Left renal cortex interstitium (tissue), 4 donors: ENCODE measurements at regions not wholly inside any gene's neighbourhood (a gene's known extent, or its start where the extent isn't known, plus 50 kb on each side); places are given as distances from the start of the nearest gene placed in this dataset.
"Not testable (repeated sequence)": the region's sequence is repeated elsewhere in the genome, so short reads cannot be mapped to it uniquely, and the experiment has no call there.

Source experiments
- DNase-seq, 4 donors: peaks; one replicate each; pipeline ENCODE4 v3.0.0-alpha.2; 2013; ENCODE audit warnings: low read depth in 4 of 4, low spot score in 2 of 4, missing footprints in 1 of 4

- no peak for DNase-seq
These were observed 129.3 kb downstream of the LNPK start for GRCh38 chr2:175872721-175873120.

GRCh38 chr2:175872005-175872348 lies 130.1 kb downstream of the LNPK start:
- DNase-seq = no peak

DNA sequence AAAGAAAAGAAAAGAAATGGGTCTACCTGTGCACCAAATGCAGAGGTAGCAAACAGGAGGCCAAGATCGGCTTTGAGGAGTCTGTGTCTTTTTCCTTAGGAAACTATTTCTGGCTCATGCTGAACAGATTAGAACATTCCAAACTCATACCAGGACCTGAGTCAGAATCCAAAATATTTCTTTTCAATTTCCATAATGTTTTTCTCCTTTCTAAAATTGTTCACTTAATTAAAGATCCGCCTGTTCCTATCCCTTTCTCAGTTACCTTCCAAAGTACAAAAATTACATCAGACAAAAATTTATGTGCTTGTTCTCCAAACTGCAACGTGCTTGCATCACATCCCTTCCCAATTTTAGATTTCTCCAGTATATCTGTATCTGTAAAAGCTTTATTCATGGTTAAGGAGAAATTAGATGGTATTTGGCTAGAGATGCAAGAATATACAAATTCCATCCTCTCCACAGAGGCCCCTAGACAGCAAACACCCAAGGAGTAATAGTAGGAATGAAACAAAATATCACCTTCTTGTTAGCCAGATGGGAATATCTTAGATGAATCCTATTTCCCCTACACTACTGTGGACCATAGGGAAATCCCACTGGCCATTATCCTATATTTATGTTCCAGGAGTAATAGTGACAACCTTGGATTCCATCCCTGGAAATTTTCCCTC lies 130.6 kb downstream of the LNPK start:
- no peak for DNase-seq

GRCh38 chr2:175865716-175866115 lies 136.4 kb downstream of the LNPK start:
- DNase-seq = no peak

DNA sequence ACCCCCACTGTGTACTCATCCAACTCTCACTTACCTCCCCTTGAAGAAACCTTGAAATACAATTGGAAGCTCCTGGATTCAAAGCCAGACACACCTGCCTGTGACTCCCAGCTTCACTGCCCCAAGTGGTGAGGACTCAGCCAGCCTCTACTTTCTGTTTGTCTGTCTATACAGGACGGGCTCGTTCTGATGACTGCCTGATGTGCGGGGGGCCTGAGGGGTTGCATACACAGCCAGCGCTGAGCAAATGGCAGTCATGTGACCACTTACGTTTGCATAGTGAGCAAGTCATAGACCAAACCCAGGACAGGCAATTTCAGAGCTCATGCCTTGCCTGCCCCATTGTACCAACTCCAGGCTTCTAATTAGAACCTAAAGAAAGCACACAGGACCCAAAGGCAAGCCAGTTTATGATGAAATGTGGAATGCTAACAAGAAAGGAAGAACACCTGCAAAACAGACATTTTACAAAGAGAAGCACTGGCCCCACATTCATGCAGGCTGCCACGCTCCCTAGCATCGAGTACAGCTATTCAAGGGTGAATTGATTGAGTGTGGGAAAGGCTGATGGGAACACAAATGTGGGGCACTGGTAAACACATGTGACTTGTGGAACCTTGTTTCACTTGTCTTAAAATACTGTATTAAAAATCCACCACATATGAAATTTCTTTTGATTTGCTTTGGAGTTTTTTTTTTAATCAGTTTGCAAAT lies 137.8 kb downstream of the LNPK start:
- no peak for DNase-seq

GRCh38 chr2:175861958-175862357 lies 140.1 kb downstream of the LNPK start:
- DNase-seq = no peak

GRCh38 chr2:175855794-175856453 lies 146.1 kb downstream of the LNPK start:
- DNase-seq = no peak

DNA sequence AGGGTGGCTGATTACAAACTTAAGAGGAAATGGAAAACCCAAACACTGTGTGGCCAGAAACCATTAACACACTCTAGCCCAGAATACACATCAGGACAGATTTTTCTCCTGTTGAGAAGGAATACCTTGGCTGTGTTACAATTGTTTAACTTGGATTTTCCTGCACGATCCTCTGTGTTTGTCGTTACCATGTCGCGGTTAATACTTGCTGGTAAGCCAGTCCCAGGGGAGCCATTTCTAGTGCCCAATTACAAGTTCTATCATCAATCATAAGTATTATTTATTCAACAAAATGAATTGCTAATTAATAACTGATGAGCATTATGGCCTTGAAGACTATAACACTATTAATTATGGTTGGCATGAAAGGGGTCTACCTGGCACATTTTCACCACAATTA lies 146.8 kb downstream of the LNPK start:
- no peak for DNase-seq

- DNase-seq = peak in 1 of 4 donors; percentile 37
These were observed 147.4 kb downstream of the LNPK start for GRCh38 chr2:175854665-175855064.

- DNase-seq = no peak
These were observed 147.9 kb downstream of the LNPK start for GRCh38 chr2:175854129-175854528.

GRCh38 chr2:175853616-175853890 lies 148.5 kb downstream of the LNPK start:
- no peak for DNase-seq

DNA sequence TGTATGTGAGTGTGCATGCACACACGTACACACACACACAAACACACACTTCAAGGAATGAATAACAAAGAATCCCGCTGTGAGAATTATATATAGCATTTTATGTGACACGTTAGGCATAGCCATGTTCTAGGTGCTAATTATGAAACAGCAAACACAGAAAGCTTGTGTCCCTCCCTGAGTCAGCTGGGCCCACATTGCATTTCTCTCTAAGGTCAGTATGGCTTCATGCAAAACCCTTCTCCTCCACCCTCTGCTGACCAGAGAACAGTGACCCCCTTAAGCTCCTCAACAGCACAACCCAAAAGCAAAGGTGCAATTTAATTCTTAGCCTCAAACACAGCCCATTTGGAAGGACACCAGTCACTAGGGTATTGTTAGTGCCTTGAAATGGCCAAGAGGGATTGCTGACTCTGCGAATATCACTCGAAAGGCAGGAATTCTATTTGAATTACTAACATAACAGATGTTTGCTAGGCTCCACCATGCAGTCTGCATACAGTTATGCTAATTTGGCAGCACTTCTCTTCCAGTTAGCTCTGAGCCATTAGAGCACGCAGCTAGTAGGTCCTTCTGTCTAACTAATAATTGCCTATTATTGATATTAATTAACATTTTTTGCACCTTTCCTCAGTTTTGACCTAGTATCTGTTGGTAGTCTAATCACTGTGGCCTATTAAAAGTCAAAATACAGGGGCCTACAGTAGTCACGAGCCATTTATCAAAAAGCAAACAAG lies 149.0 kb downstream of the LNPK start:
- no peak for DNase-seq

DNA sequence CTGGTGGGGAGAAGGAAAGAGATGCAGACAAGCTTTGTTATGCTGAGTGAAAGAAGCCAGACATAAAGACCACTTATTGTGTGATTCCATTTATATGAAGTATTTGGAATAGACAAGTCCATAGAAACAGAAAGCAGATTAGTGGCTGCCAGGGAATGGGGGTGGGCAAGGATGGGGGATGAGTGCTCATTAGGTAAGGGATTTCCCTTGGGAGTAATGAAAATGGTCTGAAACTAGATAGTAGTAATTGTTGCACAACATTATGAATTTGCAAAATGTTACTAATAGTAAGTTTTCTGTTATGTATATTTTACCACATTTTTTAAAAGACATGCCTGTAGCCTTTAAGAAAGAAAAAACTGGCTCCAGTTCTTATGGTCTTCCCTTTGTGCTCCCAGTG lies 154.9 kb downstream of the LNPK start:
- DNase-seq = no peak

DNA sequence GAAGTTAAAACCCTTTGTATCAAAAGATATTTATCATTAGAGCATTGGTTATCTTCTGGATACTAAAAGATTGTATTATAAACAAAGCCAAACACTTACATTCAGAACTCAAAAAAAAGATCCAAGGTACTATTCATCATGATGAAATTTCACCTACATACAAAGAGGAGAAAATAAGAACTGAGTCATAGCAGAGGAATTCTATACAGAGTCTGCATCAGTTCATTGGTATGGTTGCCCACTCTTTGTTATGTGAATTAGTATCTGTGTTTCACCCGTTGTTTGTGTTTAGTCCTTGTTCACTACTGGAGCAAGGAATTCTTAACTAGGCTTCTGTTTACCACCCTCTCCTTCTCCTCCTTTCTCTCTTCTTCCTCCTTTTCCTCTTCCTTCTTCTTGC lies 157.9 kb downstream of the LNPK start:
- DNase-seq = no peak

GRCh38 chr2:175843625-175844024 lies 158.4 kb downstream of the LNPK start:
- DNase-seq = no peak

DNA sequence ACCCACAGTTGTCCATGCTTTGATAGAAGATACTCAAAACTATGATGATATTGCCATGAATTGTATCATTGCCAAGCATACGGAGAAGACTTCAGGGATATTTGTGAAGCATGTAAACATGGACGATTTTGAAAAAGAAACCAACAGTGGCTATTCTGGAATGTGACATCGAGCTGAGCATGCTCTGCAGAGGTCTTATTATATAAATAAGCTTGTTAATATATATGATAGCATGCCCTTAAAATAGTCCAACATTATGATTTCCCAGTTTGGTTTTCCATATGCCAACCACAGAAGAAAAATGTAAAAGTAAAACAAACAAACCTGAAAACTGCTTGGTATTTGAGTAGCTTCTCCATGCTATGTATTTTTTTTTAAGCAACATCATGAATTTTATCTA lies 159.1 kb downstream of the LNPK start:
- no peak for DNase-seq

DNA sequence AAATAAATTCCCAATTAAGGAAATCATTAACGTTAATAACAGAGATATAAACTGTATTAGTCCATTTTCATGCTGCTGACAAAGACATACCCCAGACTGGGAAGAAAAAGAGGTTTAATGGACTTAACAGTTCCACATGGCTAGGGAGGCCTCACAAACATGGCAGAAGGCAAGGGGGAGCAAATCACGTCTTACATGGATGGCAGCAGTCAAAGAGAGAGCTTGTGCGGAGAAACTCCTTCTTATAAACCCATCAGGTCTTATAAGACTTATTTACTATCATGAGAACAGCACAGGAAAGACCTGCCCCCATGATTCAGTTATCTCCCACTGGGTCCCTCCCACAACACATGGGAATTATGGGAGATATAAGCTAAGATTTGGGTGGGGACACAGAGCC lies 161.3 kb downstream of the LNPK start:
- not testable (repeated sequence) for DNase-seq

DNA sequence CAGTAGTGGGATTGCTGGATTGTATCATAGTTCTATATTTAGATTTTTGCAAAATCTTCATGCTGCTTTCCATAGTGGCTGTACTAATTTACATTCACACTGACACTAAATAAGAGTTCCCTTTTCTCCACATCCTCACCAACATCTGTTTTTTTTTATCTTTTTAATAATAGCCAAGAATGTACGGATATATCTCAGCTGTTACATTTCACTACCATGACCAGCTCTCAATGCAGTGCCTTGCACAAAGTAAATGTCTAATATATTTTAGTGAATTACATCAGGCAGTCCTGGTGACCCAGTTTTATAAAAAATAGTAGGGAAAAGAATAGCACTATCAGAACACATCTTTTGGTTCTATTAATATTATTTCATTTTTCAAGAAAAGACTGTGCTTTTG lies 161.8 kb downstream of the LNPK start:
- DNase-seq = no peak

- DNase-seq = no peak
These were observed 163.1 kb downstream of the LNPK start for GRCh38 chr2:175838979-175839378.

GRCh38 chr2:175837046-175837445 lies 165.0 kb downstream of the LNPK start:
- DNase-seq = no peak

GRCh38 chr2:175836361-175836760 lies 165.7 kb downstream of the LNPK start:
- DNase-seq = no peak

- DNase-seq = no peak
These were observed 167.6 kb downstream of the LNPK start for GRCh38 chr2:175834477-175834876.
